ENCODE measurements at regions not wholly inside any gene's neighbourhood (a gene's known extent, or its start where the extent isn't known, plus 50 kb on each side); places are given as distances from the start of the nearest gene placed in this dataset.
A peak's percentile ranks its signal among the peaks of the same experiment; 100 is the strongest.

GRCh38 chr1:47655521-47656300 is 217.9 kb downstream of the FOXD2 start:
- H4K91ac ChIP-seq (ENCODE audit: insufficient read length, low read depth, low read length) = no peak overlapping the region
- 0 out of 2 replicates have a peak, but pooled peaks cover 2% of the 10 kb centered on the region for H3K4me1 ChIP-seq (ENCODE audit: insufficient read depth, low read length)
- no peak overlapping the region for H3K23ac ChIP-seq (ENCODE audit: insufficient read length, low read depth, low read length)
- Mint-ChIP-seq H3K27me3 (ENCODE audit: low read depth) (peaks cover 61% of the 10 kb centered on the region), H3K27ac (no peak overlapping the region), H3K9me3 (no peaks in the 10 kb centered on the region), H3K4me1 (0 out of 4 replicates have a peak, but pooled peaks cover 0 to 4% of the 10 kb centered on the region in 2 experiments), H3K36me3 (ENCODE audit: insufficient read depth in 1 of 3, low read depth in 3 of 3) (no peaks in the 10 kb centered on the region), H3K4me3 (no peak overlapping the region)
- H4K5ac ChIP-seq (ENCODE audit: insufficient read length, low read depth, low read length) = no peak overlapping the region
- H3K9me3 ChIP-seq (ENCODE audit: control insufficient read depth, low read depth, low read length) = no peaks in the 10 kb centered on the region
- no peak overlapping the region for H2BK15ac ChIP-seq (ENCODE audit: low read depth, low read length)
- no peak overlapping the region; the same call in 1 of the 2 replicates for H3K14ac ChIP-seq (ENCODE audit: insufficient read depth, low read length)
- no peak overlapping the region for H3K56ac ChIP-seq (ENCODE audit: insufficient read length, low read depth, low read length)
- H2AK5ac ChIP-seq (ENCODE audit: insufficient read length, low read length) = no peak overlapping the region
- no CpG with 5 or more reads among the region's 5 CpGs for WGBS (ENCODE audit: extremely low coverage, insufficient read length, low lambda C conversion rate)
- H4K20me1 ChIP-seq (ENCODE audit: control insufficient read depth, insufficient read depth, insufficient read length) = no peaks in the 10 kb centered on the region
- no peak overlapping the region for H3K4me2 ChIP-seq (ENCODE audit: insufficient read depth, insufficient read length, low read length)
- no peak overlapping the region for H2BK20ac ChIP-seq (ENCODE audit: low read depth, low read length, poor library complexity, severe bottlenecking)
- H2BK12ac ChIP-seq (ENCODE audit: insufficient read length, low read depth, low read length) = no peak overlapping the region
- TF ChIP-seq, protein P1, sequence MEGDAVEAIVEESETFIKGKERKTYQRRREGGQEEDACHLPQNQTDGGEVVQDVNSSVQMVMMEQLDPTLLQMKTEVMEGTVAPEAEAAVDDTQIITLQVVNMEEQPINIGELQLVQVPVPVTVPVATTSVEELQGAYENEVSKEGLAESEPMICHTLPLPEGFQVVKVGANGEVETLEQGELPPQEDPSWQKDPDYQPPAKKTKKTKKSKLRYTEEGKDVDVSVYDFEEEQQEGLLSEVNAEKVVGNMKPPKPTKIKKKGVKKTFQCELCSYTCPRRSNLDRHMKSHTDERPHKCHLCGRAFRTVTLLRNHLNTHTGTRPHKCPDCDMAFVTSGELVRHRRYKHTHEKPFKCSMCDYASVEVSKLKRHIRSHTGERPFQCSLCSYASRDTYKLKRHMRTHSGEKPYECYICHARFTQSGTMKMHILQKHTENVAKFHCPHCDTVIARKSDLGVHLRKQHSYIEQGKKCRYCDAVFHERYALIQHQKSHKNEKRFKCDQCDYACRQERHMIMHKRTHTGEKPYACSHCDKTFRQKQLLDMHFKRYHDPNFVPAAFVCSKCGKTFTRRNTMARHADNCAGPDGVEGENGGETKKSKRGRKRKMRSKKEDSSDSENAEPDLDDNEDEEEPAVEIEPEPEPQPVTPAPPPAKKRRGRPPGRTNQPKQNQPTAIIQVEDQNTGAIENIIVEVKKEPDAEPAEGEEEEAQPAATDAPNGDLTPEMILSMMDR (conservative IDR thresholded peaks at IDR 0.05) = no peak
- peak; percentile 8 for DNase-seq
- no peaks in the 10 kb centered on the region for H3K23me2 ChIP-seq (ENCODE audit: insufficient read length, low read depth, low read length, poor library complexity, severe bottlenecking)
- no peak overlapping the region for H3K27ac ChIP-seq (ENCODE audit: insufficient read length, low read depth, low read length)
- H3T11ph ChIP-seq (ENCODE audit: low read length) = no peak overlapping the region
- H2BK5ac ChIP-seq (ENCODE audit: insufficient read length, low read length) = no peak overlapping the region
- H3K18ac ChIP-seq (ENCODE audit: insufficient read length, low read depth, low read length) = no peak overlapping the region
- no peak overlapping the region for H2AFZ ChIP-seq (ENCODE audit: low read length)
- no peaks in the 10 kb centered on the region; the same call in 1 of the 2 replicates for H3K27me3 ChIP-seq (ENCODE audit: insufficient read depth, low read length)
- no peak overlapping the region for H4K8ac ChIP-seq (replicated peaks; ENCODE audit: insufficient read length, low read depth, low read length)
- no peak overlapping the region for H2BK120ac ChIP-seq (ENCODE audit: low read depth, low read length, poor library complexity, severe bottlenecking)
- H3K9ac ChIP-seq (ENCODE audit: extremely low read depth, insufficient read length, low read length) = no peak overlapping the region
- H3K4ac ChIP-seq (ENCODE audit: low read depth, low read length) = no peak overlapping the region
- H3K79me1 ChIP-seq (ENCODE audit: insufficient read depth, low read depth, low read length, poor library complexity, severe bottlenecking) = no peaks in the 10 kb centered on the region
- no peaks in the 10 kb centered on the region for H3K79me2 ChIP-seq (ENCODE audit: insufficient read depth, low read length)

All from H9 (cell line).